ENCODE measurements at regions not wholly inside any gene's neighbourhood (a gene's known extent, or its start where the extent isn't known, plus 50 kb on each side); places are given as distances from the start of the nearest gene placed in this dataset.

GRCh38 chr4:124325690-124326089 is 386.8 kb downstream of the ANKRD50 start:
- Mint-ChIP-seq H3K4me1 (no peaks in the 10 kb centered on the region), H3K4me3 (no peak overlapping the region), H3K27me3 (peaks cover 0 to 2% of the 10 kb centered on the region in 2 donors), H3K36me3 (no peaks in the 10 kb centered on the region), H3K9me3 (no peaks in the 10 kb centered on the region), H3K27ac (no peak overlapping the region)
- no peaks in the 10 kb centered on the region for H3K9me3 ChIP-seq (ENCODE audit: control insufficient read depth in 1 of 2, low read length in 2 of 2)
- H3K27ac ChIP-seq (ENCODE audit: low read depth, low read length): no peak overlapping the region
- H3K27me3 ChIP-seq (ENCODE audit: insufficient read depth, low read length): no peaks in the 10 kb centered on the region
- POLR2A ChIA-PET (ENCODE audit: partially characterized antibody): no interaction called here
- H3K4me1 ChIP-seq (ENCODE audit: insufficient read depth, low read length): no peaks in the 10 kb centered on the region
- no peak overlapping the region for H3K4me3 ChIP-seq (ENCODE audit: low read length in 2 of 2)
- CTCF ChIA-PET (ENCODE audit: partially characterized antibody): no interaction called here
- intact Hi-C loops (cut with micrococcal nuclease): no loop called here
- no peak for DNase-seq
- H3K36me3 ChIP-seq (ENCODE audit: insufficient read depth, low read length): no peaks in the 10 kb centered on the region

- H3K27ac Mint-ChIP-seq: no peak overlapping the region
- no peak overlapping the region for H3K4me3 ChIP-seq (ENCODE audit: low read length in 2 of 2)
- H3K36me3 Mint-ChIP-seq: no peaks in the 10 kb centered on the region
- no peak overlapping the region for H3K27ac ChIP-seq (ENCODE audit: low read depth, low read length)
- ChIA-PET POLR2A (ENCODE audit: partially characterized antibody) (no interaction called here), CTCF (ENCODE audit: partially characterized antibody) (no interaction called here)
- no peaks in the 10 kb centered on the region for H3K9me3 Mint-ChIP-seq
- H3K4me1 ChIP-seq (ENCODE audit: insufficient read depth, low read length): no peaks in the 10 kb centered on the region
- H3K27me3 ChIP-seq (ENCODE audit: insufficient read depth, low read length): no peaks in the 10 kb centered on the region
- H3K27me3 Mint-ChIP-seq: peaks cover 0 to 2% of the 10 kb centered on the region in 2 donors
- no peaks in the 10 kb centered on the region for H3K4me1 Mint-ChIP-seq
- H3K9me3 ChIP-seq (ENCODE audit: control insufficient read depth in 1 of 2, low read length in 2 of 2): no peaks in the 10 kb centered on the region
- DNase-seq: no peak
- intact Hi-C loops (cut with micrococcal nuclease): no loop called here
- no peaks in the 10 kb centered on the region for H3K36me3 ChIP-seq (ENCODE audit: insufficient read depth, low read length)
- H3K4me3 Mint-ChIP-seq: no peak overlapping the region
These were observed 383.4 kb downstream of the ANKRD50 start for GRCh38 chr4:124329134-124329533.

DNA sequence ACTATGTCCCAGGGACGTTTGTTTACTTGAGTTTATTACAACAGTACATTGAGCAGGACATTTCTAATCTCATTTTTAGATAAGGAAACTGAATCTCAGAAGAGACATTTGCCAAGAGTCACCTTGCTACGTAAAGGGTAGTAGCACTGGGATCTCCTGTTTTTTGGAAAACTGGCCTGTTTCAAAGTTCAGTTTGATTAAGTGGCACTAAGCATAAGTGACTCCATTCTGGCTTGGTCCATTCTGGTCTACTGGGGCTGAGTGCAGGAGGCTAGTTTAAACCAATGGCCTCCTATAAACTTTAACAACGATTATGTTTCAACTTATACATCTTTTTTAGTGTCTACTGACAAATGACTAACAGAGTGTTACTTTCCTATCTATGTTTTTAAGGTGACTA is 382.5 kb downstream of the ANKRD50 start:
- ChIA-PET POLR2A (ENCODE audit: partially characterized antibody) (no interaction called here), CTCF (ENCODE audit: partially characterized antibody) (no interaction called here)
- Histone ChIP-seq H3K4me3 (ENCODE audit: low read length in 2 of 2) (no peak overlapping the region), H3K4me1 (ENCODE audit: insufficient read depth, low read length) (no peaks in the 10 kb centered on the region), H3K27ac (ENCODE audit: low read depth, low read length) (no peak overlapping the region), H3K27me3 (ENCODE audit: insufficient read depth, low read length) (no peaks in the 10 kb centered on the region), H3K9me3 (ENCODE audit: control insufficient read depth in 1 of 2, low read length in 2 of 2) (no peaks in the 10 kb centered on the region), H3K36me3 (ENCODE audit: insufficient read depth, low read length) (no peaks in the 10 kb centered on the region)
- no peak overlapping the region for H3K27ac Mint-ChIP-seq
- H3K36me3 Mint-ChIP-seq: no peaks in the 10 kb centered on the region
- H3K27me3 Mint-ChIP-seq: peaks cover 0 to 2% of the 10 kb centered on the region in 2 donors
- intact Hi-C loops (cut with micrococcal nuclease): no loop called here
- H3K4me3 Mint-ChIP-seq: no peak overlapping the region
- H3K9me3 Mint-ChIP-seq: peaks cover 0 to 1% (median 0%) of the 10 kb centered on the region in 8 donors
- no peaks in the 10 kb centered on the region for H3K4me1 Mint-ChIP-seq
- no peak for DNase-seq

GRCh38 chr4:124331781-124332180 is 380.8 kb downstream of the ANKRD50 start:
- no peak overlapping the region for H3K27ac Mint-ChIP-seq
- no peaks in the 10 kb centered on the region for H3K4me1 Mint-ChIP-seq
- Histone ChIP-seq H3K36me3 (ENCODE audit: insufficient read depth, low read length) (no peaks in the 10 kb centered on the region), H3K4me3 (ENCODE audit: low read length in 2 of 2) (no peak overlapping the region), H3K9me3 (ENCODE audit: control insufficient read depth in 1 of 2, low read length in 2 of 2) (no peaks in the 10 kb centered on the region), H3K27me3 (ENCODE audit: insufficient read depth, low read length) (no peaks in the 10 kb centered on the region), H3K4me1 (ENCODE audit: insufficient read depth, low read length) (no peaks in the 10 kb centered on the region), H3K27ac (ENCODE audit: low read depth, low read length) (no peak overlapping the region)
- intact Hi-C loops (cut with micrococcal nuclease): no loop called here
- ChIA-PET POLR2A (ENCODE audit: partially characterized antibody) (no interaction called here), CTCF (ENCODE audit: partially characterized antibody) (interaction anchor here (1.5 kb wide), 1 partner anchor 1229 kb away, joined by 3 read pairs; no protein-coding TSS in a partner anchor)
- DNase-seq: no peak
- H3K36me3 Mint-ChIP-seq: no peaks in the 10 kb centered on the region
- H3K27me3 Mint-ChIP-seq: peaks cover 0 to 2% of the 10 kb centered on the region in 2 donors
- H3K4me3 Mint-ChIP-seq: no peak overlapping the region
- H3K9me3 Mint-ChIP-seq: peaks cover 0 to 1% (median 0%) of the 10 kb centered on the region in 8 donors

DNA sequence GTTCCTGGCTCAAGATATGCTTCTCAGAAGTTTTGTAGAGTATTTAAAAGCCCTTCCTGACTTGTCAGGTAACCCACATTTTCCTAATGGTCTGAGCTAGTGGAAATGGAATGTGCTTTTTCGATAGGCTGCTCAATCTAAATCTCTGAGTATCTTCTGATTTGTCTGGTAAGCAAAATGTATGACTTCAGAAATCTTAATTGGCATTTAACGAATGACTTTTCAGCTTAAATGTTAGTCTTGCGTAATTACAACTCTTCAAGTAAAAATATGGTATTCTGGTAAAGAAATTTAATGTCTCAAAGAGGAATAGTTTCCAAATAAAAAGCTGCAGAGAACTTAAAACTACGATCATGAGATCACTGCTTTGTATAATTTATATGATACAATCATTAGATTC is 379.1 kb downstream of the ANKRD50 start:
- H3K27me3 ChIP-seq (ENCODE audit: insufficient read depth, low read length): no peaks in the 10 kb centered on the region
- no peaks in the 10 kb centered on the region for H3K4me1 Mint-ChIP-seq
- no peak overlapping the region for H3K4me3 ChIP-seq (ENCODE audit: low read length in 2 of 2)
- no peaks in the 10 kb centered on the region for H3K36me3 Mint-ChIP-seq
- peaks cover 0 to 1% (median 0%) of the 10 kb centered on the region in 8 donors for H3K9me3 Mint-ChIP-seq
- intact Hi-C loops (cut with micrococcal nuclease): no loop called here
- no peaks in the 10 kb centered on the region for H3K27me3 Mint-ChIP-seq
- H3K27ac Mint-ChIP-seq: no peak overlapping the region
- no peaks in the 10 kb centered on the region for H3K9me3 ChIP-seq (ENCODE audit: control insufficient read depth in 1 of 2, low read length in 2 of 2)
- no peaks in the 10 kb centered on the region for H3K36me3 ChIP-seq (ENCODE audit: insufficient read depth, low read length)
- H3K27ac ChIP-seq (ENCODE audit: low read depth, low read length): no peak overlapping the region
- no peak for DNase-seq
- H3K4me3 Mint-ChIP-seq: no peak overlapping the region
- H3K4me1 ChIP-seq (ENCODE audit: insufficient read depth, low read length): no peaks in the 10 kb centered on the region
- ChIA-PET CTCF (ENCODE audit: partially characterized antibody) (no interaction called here), POLR2A (ENCODE audit: partially characterized antibody) (no interaction called here)

DNA sequence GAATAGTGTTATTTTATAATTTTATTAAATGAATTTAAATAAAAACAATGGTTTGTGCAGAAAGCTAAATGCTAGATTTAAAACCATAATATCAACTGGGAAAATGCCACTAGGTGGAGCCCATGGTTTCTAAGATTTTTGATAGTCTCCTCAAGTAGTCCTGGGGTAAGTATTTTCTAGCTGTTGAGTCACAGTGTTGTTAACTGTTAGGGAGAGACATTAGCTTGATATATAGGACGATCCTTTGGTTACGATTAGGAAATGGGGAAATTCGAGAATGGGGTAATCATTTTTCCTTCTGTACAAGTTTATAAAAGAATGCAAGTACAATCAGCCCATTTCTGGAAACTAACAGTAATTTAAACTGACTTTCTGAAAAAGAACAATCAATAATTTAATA is 378.4 kb downstream of the ANKRD50 start:
- Mint-ChIP-seq H3K4me3 (no peak overlapping the region), H3K4me1 (no peaks in the 10 kb centered on the region), H3K27ac (no peak overlapping the region), H3K9me3 (peaks cover 0 to 1% (median 0%) of the 10 kb centered on the region in 8 donors), H3K36me3 (no peaks in the 10 kb centered on the region), H3K27me3 (no peaks in the 10 kb centered on the region)
- no peak overlapping the region for H3K27ac ChIP-seq (ENCODE audit: low read depth, low read length)
- H3K36me3 ChIP-seq (ENCODE audit: insufficient read depth, low read length): no peaks in the 10 kb centered on the region
- H3K4me3 ChIP-seq (ENCODE audit: low read length in 2 of 2): no peak overlapping the region
- ChIA-PET CTCF (ENCODE audit: partially characterized antibody) (interaction anchor here (1.3 kb wide), 1 partner anchor 10 kb away, joined by 3 read pairs; no protein-coding TSS in a partner anchor), POLR2A (ENCODE audit: partially characterized antibody) (no interaction called here)
- H3K9me3 ChIP-seq (ENCODE audit: control insufficient read depth in 1 of 2, low read length in 2 of 2): no peaks in the 10 kb centered on the region
- H3K27me3 ChIP-seq (ENCODE audit: insufficient read depth, low read length): no peaks in the 10 kb centered on the region
- no peaks in the 10 kb centered on the region for H3K4me1 ChIP-seq (ENCODE audit: insufficient read depth, low read length)
- DNase-seq: no peak
- intact Hi-C loops (cut with micrococcal nuclease): loop anchor here (2.0 kb wide), 1 partner anchor 949 kb away; no protein-coding TSS in a partner anchor

- H3K4me3 Mint-ChIP-seq: no peak overlapping the region
- CTCF ChIA-PET (ENCODE audit: partially characterized antibody): no interaction called here
- intact Hi-C loops (cut with micrococcal nuclease): no loop called here
- H3K4me1 Mint-ChIP-seq: no peaks in the 10 kb centered on the region
- Histone ChIP-seq H3K27ac (ENCODE audit: low read depth, low read length) (no peak overlapping the region), H3K4me1 (ENCODE audit: insufficient read depth, low read length) (no peaks in the 10 kb centered on the region), H3K9me3 (ENCODE audit: control insufficient read depth in 1 of 2, low read length in 2 of 2) (no peaks in the 10 kb centered on the region), H3K4me3 (ENCODE audit: low read length in 2 of 2) (no peak overlapping the region), H3K36me3 (ENCODE audit: insufficient read depth, low read length) (no peaks in the 10 kb centered on the region), H3K27me3 (ENCODE audit: insufficient read depth, low read length) (no peaks in the 10 kb centered on the region)
- H3K36me3 Mint-ChIP-seq: no peaks in the 10 kb centered on the region
- POLR2A ChIA-PET (ENCODE audit: partially characterized antibody): no interaction called here
- H3K27ac Mint-ChIP-seq: no peak overlapping the region
- no peak for DNase-seq
- peaks cover 0 to 3% (median 0%) of the 10 kb centered on the region in 8 donors for H3K9me3 Mint-ChIP-seq
- H3K27me3 Mint-ChIP-seq: no peaks in the 10 kb centered on the region
These were observed 374.7 kb downstream of the ANKRD50 start for GRCh38 chr4:124337874-124338273.

DNA sequence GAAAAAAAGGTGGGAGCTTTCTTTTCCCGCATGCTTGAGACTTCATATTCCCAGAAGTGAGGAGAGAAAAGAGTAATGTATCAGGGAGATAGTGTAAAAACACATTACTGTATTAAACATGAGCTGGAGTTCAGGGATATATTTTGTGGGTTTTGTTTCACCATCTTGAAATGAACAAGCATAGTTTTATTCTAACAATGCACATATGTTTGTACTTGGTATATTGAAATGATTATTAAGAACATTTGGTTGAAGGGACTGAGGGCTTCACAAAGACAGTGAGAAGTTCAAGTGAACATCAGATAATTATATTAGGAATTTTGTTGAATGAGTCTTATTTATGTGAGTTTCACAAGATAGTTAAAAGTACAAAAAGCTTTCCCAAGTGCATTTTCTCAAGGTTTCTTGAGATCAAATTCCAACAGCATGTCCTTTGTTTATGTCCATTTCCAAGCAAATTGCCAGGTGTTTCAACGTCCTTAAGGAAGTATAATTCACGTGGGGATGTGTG is 368.8 kb downstream of the ANKRD50 start:
- ChIA-PET POLR2A (ENCODE audit: partially characterized antibody) (no interaction called here), CTCF (ENCODE audit: partially characterized antibody) (interaction anchor here (1.1 kb wide), 1 partner anchor 21 kb away, joined by 4 read pairs; no protein-coding TSS in a partner anchor)
- no peaks in the 10 kb centered on the region for H3K36me3 ChIP-seq (ENCODE audit: insufficient read depth, low read length)
- no peaks in the 10 kb centered on the region for H3K4me1 ChIP-seq (ENCODE audit: insufficient read depth, low read length)
- H3K4me3 ChIP-seq (ENCODE audit: low read length in 2 of 2): no peak overlapping the region
- H3K4me1 Mint-ChIP-seq: no peaks in the 10 kb centered on the region
- H3K9me3 Mint-ChIP-seq: peaks cover 0 to 5% (median 0%) of the 10 kb centered on the region in 8 donors
- H3K27me3 Mint-ChIP-seq: no peaks in the 10 kb centered on the region
- no peak overlapping the region for H3K27ac Mint-ChIP-seq
- no peaks in the 10 kb centered on the region for H3K9me3 ChIP-seq (ENCODE audit: control insufficient read depth in 1 of 2, low read length in 2 of 2)
- H3K27ac ChIP-seq (ENCODE audit: low read depth, low read length): no peak overlapping the region
- no peak for DNase-seq
- intact Hi-C loops (cut with micrococcal nuclease): no loop called here
- H3K27me3 ChIP-seq (ENCODE audit: insufficient read depth, low read length): no peaks in the 10 kb centered on the region
- H3K4me3 Mint-ChIP-seq: no peak overlapping the region
- no peaks in the 10 kb centered on the region for H3K36me3 Mint-ChIP-seq
